ENCODE measurements at regions not wholly inside any gene's neighbourhood (a gene's known extent, or its start where the extent isn't known, plus 50 kb on each side); places are given as distances from the start of the nearest gene placed in this dataset.

- TF ChIP-seq POLR2AphosphoS5 (IDR thresholded peaks at IDR 0.05; ENCODE audit: borderline replicate concordance, low read depth, low read length) (no peak), EZH2 (IDR thresholded peaks at IDR 0.05) (no peak), FOXP2 (optimal IDR thresholded peaks at IDR 0.05; ENCODE audit: control extremely low read depth, extremely low read length, insufficient read depth) (no peak)
Observed at GRCh38 chr4:175198056-175198455, 279.9 kb downstream of the ADAM29 start.

Measured in SK-N-MC (cell line).